ENCODE measurements at regions not wholly inside any gene's neighbourhood (a gene's known extent, or its start where the extent isn't known, plus 50 kb on each side); places are given as distances from the start of the nearest gene placed in this dataset.

DNA sequence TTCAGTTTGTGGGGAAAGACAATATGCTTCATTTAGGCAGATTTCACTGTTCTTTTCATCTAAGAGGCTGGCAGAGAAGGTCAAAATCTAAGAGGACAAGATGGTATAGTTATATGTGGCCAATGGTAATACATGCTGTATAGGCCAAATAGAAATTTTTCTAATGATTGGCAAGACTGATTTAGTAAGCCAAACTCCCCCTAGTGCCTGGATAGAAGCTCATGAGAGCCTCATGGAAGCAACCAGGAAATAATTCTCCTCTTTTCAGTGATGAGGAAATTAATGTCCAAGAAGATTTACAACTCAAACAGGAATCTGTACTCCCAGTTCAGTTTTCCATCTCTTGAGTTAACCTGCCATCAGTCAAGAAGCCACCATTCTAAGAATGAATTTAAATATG is 253.6 kb upstream of the PHF14 start:
- Histone ChIP-seq H3K27me3 (ENCODE audit: insufficient read depth, low read length) (no peaks in the 10 kb centered on the region), H3K27ac (ENCODE audit: low read depth, low read length) (no peak overlapping the region), H3K4me1 (ENCODE audit: insufficient read depth, low read length) (no peaks in the 10 kb centered on the region), H3K36me3 (ENCODE audit: insufficient read depth, low read length) (no peaks in the 10 kb centered on the region), H3K9me3 (ENCODE audit: insufficient read depth, low read depth, low read length) (no peaks in the 10 kb centered on the region), H3K9ac (ENCODE audit: low read depth, low read length) (no peak overlapping the region), H3K4me3 (ENCODE audit: low read length) (no peak overlapping the region)

DNA sequence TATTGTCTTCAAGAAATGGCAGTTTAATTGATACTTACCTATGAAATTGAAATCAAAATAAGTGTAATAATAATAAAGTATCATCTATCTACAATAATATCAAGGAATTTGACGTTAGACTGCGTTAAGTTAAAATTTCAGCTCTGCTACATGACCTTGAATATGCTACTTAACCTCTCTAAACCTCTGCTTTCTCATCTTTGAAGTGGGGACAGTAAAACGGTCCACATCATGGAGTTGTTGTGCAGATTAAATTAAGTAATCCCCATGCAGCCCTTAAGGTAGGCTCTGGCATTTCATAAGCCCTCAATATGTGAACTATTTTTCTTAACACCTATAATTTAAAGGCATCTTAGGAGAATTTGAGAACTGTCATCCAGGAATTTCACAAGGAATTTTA is 252.4 kb upstream of the PHF14 start:
- Histone ChIP-seq H3K27me3 (ENCODE audit: insufficient read depth, low read length) (no peaks in the 10 kb centered on the region), H3K36me3 (ENCODE audit: insufficient read depth, low read length) (no peaks in the 10 kb centered on the region), H3K9ac (ENCODE audit: low read depth, low read length) (no peak overlapping the region), H3K9me3 (ENCODE audit: insufficient read depth, low read depth, low read length) (no peaks in the 10 kb centered on the region), H3K4me1 (ENCODE audit: insufficient read depth, low read length) (no peaks in the 10 kb centered on the region), H3K4me3 (ENCODE audit: low read length) (no peak overlapping the region), H3K27ac (ENCODE audit: low read depth, low read length) (no peak overlapping the region)
- 96% methylated on average over 3 of the region's 3 CpGs for WGBS

DNA sequence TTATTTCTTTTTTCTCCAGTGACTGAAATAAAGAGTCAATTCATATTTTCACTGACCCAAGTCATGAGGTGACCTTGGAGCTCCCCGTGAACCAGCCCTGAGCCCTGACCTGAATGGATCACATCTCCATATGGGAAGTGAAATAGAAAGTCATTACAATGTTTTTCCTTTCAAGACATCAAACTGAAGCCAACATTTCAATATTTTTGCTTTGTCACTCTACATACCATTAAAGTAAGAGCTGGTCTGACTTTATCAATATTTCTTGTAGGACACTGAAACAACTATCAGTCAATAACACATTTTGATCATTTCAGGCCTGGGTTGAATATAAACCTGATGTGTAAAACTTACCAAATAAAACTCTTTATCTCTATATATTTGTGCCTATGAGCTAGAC is 249.8 kb upstream of the PHF14 start:
- Histone ChIP-seq H3K4me3 (ENCODE audit: low read length) (no peak overlapping the region), H3K4me1 (ENCODE audit: insufficient read depth, low read length) (no peaks in the 10 kb centered on the region), H3K9me3 (ENCODE audit: insufficient read depth, low read depth, low read length) (no peaks in the 10 kb centered on the region), H3K9ac (ENCODE audit: low read depth, low read length) (no peak overlapping the region), H3K27ac (ENCODE audit: low read depth, low read length) (no peak overlapping the region), H3K36me3 (ENCODE audit: insufficient read depth, low read length) (no peaks in the 10 kb centered on the region), H3K27me3 (ENCODE audit: insufficient read depth, low read length) (no peaks in the 10 kb centered on the region)
- WGBS, result 100% methylated on average over 1 of the region's 1 CpG

DNA sequence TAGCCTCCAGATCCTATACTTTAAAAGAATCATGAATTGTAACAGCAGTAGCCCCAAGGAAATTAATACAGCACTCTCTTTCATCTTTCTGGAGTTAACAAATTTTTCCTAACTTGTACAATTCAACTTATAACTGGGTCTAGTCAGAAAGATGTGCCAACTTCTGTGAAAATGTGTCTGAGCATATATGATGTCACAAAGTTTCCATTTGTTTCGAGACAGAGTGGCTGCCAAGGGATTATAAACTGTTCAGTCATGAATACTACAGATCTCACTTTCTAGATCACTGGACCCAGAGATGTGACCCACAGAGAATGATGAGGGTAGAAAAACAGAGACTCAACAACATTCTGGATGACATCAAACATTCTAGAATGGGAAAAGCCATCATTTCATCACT is 249.2 kb upstream of the PHF14 start:
- no peak overlapping the region for H3K27ac ChIP-seq (ENCODE audit: low read depth, low read length)
- H3K9me3 ChIP-seq (ENCODE audit: insufficient read depth, low read depth, low read length), result no peaks in the 10 kb centered on the region
- H3K9ac ChIP-seq (ENCODE audit: low read depth, low read length), result no peak overlapping the region
- H3K4me3 ChIP-seq (ENCODE audit: low read length), result no peak overlapping the region
- no peaks in the 10 kb centered on the region for H3K36me3 ChIP-seq (ENCODE audit: insufficient read depth, low read length)
- WGBS, result 90% methylated on average over 1 of the region's 1 CpG
- no peaks in the 10 kb centered on the region for H3K27me3 ChIP-seq (ENCODE audit: insufficient read depth, low read length)
- H3K4me1 ChIP-seq (ENCODE audit: insufficient read depth, low read length), result no peaks in the 10 kb centered on the region

DNA sequence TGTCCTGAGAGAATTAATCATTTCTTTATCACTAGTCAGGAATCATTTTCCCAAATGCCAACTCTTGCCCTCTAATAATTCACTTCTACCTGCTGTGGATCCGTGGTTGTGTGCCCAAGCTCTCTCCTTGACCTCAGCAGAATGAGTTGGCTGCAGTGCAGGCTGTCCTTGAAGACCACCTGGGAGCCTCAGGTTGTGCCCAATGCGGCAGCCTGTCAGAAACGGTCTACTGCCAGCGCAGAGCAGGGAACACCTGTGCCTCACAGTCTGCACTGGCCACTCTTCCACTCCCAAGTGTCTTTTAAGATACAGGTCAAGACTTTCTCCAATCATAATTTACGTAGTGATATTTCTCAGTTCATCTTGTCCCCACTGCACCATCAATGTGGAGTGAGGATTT is 246.0 kb upstream of the PHF14 start:
- Histone ChIP-seq H3K27me3 (ENCODE audit: insufficient read depth, low read length) (no peaks in the 10 kb centered on the region), H3K9me3 (ENCODE audit: insufficient read depth, low read depth, low read length) (no peaks in the 10 kb centered on the region), H3K9ac (ENCODE audit: low read depth, low read length) (no peak overlapping the region), H3K27ac (ENCODE audit: low read depth, low read length) (no peak overlapping the region), H3K4me1 (ENCODE audit: insufficient read depth, low read length) (no peaks in the 10 kb centered on the region), H3K4me3 (ENCODE audit: low read length) (no peak overlapping the region), H3K36me3 (ENCODE audit: insufficient read depth, low read length) (no peaks in the 10 kb centered on the region)
- WGBS, result 86% methylated on average over 4 of the region's 5 CpGs

DNA sequence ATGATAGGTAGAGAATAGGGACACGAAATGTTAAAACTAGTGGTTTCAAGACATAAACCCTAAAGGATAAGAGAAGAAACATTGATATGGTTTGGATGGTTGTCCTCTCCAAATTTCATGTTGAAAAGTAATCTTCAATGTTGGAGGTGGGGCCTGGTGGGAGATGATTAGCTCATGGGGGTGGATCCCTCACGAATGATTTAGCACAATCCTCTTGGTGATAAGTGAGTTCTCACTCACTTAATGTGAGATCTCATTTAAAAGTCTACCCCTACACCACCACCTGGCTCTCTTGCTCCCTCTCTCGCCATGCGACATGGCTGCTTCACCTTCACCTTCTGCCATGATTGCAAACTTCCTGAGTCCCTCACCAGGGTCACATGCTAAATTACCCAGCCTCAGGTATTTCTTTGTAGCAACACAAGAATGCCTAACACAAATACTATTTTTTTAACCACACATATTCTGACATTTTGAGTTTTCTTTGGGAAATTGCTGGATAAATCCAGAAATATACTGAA is 242.4 kb upstream of the PHF14 start:
- Histone ChIP-seq H3K9ac (ENCODE audit: low read depth, low read length) (no peak overlapping the region), H3K4me1 (ENCODE audit: insufficient read depth, low read length) (no peaks in the 10 kb centered on the region), H3K4me3 (ENCODE audit: low read length) (no peak overlapping the region), H3K36me3 (ENCODE audit: insufficient read depth, low read length) (no peaks in the 10 kb centered on the region), H3K9me3 (ENCODE audit: insufficient read depth, low read depth, low read length) (no peaks in the 10 kb centered on the region), H3K27ac (ENCODE audit: low read depth, low read length) (no peak overlapping the region), H3K27me3 (ENCODE audit: insufficient read depth, low read length) (no peaks in the 10 kb centered on the region)
- 91% methylated on average over 3 of the region's 4 CpGs for WGBS

DNA sequence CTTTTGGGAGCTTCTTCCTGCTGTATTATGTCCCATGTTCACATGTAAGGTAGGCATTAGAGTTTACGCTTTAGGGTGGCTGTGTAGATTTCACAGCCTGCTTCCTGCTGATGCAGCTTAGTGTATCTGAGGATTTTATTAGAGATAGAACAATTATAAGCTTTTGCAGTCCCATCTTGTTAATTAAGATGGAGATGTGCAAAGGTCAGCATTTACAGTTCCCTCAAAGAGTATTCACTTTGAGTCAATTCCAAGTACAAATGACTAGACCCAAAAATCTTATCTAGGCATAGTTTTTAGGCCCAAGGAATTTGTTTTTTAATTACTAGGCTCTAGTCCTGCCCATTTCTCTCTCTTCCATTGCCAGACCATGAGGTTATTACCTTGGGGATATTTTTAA is 239.9 kb upstream of the PHF14 start:
- Histone ChIP-seq H3K9ac (ENCODE audit: low read depth, low read length) (no peak overlapping the region), H3K9me3 (ENCODE audit: insufficient read depth, low read depth, low read length) (no peaks in the 10 kb centered on the region), H3K27ac (ENCODE audit: low read depth, low read length) (no peak overlapping the region), H3K27me3 (ENCODE audit: insufficient read depth, low read length) (no peaks in the 10 kb centered on the region), H3K4me1 (ENCODE audit: insufficient read depth, low read length) (no peaks in the 10 kb centered on the region), H3K4me3 (ENCODE audit: low read length) (no peak overlapping the region), H3K36me3 (ENCODE audit: insufficient read depth, low read length) (no peaks in the 10 kb centered on the region)
- WGBS, result 100% methylated on average over 1 of the region's 1 CpG

DNA sequence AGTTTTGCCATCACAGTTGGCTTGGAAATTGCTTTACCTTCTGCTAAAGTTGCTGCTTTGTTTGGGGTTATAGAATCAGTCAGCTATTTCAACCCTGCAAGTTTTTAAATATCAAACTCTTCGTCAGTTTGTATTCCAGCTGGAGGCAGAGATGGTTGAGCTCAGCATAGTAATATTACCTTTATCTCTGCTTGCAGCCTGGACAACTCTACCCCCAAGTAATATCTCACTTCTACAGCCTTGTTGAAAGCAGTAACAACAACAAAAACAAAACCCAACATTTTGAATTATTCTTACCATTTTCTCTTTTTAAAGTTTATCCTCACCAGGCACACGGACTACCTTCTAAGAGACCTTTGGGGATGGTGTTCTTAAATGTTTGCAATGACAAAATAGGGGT is 239.1 kb upstream of the PHF14 start:
- WGBS, result 94% methylated on average over 2 of the region's 2 CpGs

DNA sequence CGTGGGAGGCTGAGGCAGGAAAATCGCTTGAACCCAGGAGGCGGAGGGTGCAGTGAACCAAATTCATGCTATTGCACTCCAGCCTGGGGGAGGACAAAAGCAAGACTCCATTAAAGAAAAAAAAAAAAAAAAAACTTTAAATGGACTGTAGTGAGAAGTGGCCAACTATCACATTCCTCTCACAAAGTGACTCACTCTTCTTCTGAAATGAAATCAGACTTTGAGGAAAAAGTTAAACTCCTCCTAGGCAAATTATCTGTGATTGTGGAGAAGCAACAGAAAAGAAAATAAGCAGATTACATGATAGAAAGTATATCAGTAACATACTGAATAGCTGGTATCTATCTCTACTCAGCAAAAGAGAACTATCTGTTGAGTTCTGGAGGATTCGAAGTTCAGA is 234.3 kb upstream of the PHF14 start:
- Histone ChIP-seq H3K9me3 (ENCODE audit: insufficient read depth, low read depth, low read length) (no peaks in the 10 kb centered on the region), H3K27me3 (ENCODE audit: insufficient read depth, low read length) (no peaks in the 10 kb centered on the region), H3K4me3 (ENCODE audit: low read length) (no peak overlapping the region), H3K9ac (ENCODE audit: low read depth, low read length) (no peak overlapping the region), H3K27ac (ENCODE audit: low read depth, low read length) (no peak overlapping the region), H3K4me1 (ENCODE audit: insufficient read depth, low read length) (no peaks in the 10 kb centered on the region), H3K36me3 (ENCODE audit: insufficient read depth, low read length) (no peaks in the 10 kb centered on the region)
- WGBS, result 92% methylated on average over 4 of the region's 4 CpGs

More for the DNA sequence above, 239.1 kb upstream of the PHF14 start:
- H3K27me3 ChIP-seq (ENCODE audit: insufficient read depth, low read length), result no peaks in the 10 kb centered on the region
- no peak overlapping the region for H3K9ac ChIP-seq (ENCODE audit: low read depth, low read length)
- no peak overlapping the region for H3K4me3 ChIP-seq (ENCODE audit: low read length)
- no peaks in the 10 kb centered on the region for H3K4me1 ChIP-seq (ENCODE audit: insufficient read depth, low read length)
- H3K9me3 ChIP-seq (ENCODE audit: insufficient read depth, low read depth, low read length), result no peaks in the 10 kb centered on the region
- no peak overlapping the region for H3K27ac ChIP-seq (ENCODE audit: low read depth, low read length)
- no peaks in the 10 kb centered on the region for H3K36me3 ChIP-seq (ENCODE audit: insufficient read depth, low read length)

DNA sequence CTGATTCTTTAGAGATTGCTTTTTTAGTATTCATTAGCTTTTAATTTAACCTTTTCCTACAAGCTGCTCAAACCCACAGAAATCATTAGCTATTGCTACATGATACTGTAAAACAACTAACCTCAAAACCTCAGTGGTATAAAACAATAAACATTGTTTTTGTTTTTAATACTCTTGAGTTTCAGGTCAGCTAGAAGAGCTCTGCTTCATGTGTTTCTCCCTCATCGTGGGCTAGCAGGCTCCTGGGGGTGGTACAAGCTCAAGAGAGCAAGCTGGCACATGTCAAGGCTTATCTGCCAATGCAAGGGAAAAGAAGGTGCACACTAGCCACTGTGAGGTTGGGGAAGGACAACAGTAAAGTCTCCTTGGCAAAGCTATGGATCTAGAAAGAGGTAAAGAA is 232.9 kb upstream of the PHF14 start:
- H3K9ac ChIP-seq (ENCODE audit: low read depth, low read length), result no peak overlapping the region
- no peaks in the 10 kb centered on the region for H3K9me3 ChIP-seq (ENCODE audit: insufficient read depth, low read depth, low read length)
- no peaks in the 10 kb centered on the region for H3K4me1 ChIP-seq (ENCODE audit: insufficient read depth, low read length)
- no peak overlapping the region for H3K4me3 ChIP-seq (ENCODE audit: low read length)
- H3K36me3 ChIP-seq (ENCODE audit: insufficient read depth, low read length), result no peaks in the 10 kb centered on the region
- 85% methylated on average over 1 of the region's 1 CpG for WGBS
- H3K27me3 ChIP-seq (ENCODE audit: insufficient read depth, low read length), result no peaks in the 10 kb centered on the region
- no peak overlapping the region for H3K27ac ChIP-seq (ENCODE audit: low read depth, low read length)

DNA sequence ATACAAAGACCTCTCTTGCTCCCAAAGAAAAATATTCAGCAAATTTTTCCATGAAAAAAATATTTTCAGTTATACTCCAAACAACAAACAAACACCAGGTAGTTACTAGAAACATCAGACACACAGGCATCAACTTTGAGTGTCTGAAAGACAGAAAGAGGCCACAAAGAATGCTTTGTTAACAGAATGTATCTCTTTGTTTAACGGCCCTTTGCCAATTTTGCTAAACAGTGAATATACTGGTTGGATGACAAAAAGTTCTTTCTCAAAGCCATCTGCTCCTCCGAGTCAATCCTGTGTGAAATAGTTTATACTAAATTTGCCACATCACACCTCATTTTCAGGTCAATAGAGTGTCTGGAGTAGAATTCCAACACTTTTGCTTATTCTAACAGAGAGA is 216.7 kb upstream of the PHF14 start:
- no peaks in the 10 kb centered on the region for H3K4me1 ChIP-seq (ENCODE audit: insufficient read depth, low read length)
- H3K4me3 ChIP-seq (ENCODE audit: low read length), result no peak overlapping the region
- 94% methylated on average over 1 of the region's 2 CpGs for WGBS
- H3K27ac ChIP-seq (ENCODE audit: low read depth, low read length), result no peak overlapping the region
- no peaks in the 10 kb centered on the region for H3K36me3 ChIP-seq (ENCODE audit: insufficient read depth, low read length)
- H3K27me3 ChIP-seq (ENCODE audit: insufficient read depth, low read length), result no peaks in the 10 kb centered on the region
- no peak overlapping the region for H3K9ac ChIP-seq (ENCODE audit: low read depth, low read length)
- H3K9me3 ChIP-seq (ENCODE audit: insufficient read depth, low read depth, low read length), result peaks cover 25% of the 10 kb centered on the region

DNA sequence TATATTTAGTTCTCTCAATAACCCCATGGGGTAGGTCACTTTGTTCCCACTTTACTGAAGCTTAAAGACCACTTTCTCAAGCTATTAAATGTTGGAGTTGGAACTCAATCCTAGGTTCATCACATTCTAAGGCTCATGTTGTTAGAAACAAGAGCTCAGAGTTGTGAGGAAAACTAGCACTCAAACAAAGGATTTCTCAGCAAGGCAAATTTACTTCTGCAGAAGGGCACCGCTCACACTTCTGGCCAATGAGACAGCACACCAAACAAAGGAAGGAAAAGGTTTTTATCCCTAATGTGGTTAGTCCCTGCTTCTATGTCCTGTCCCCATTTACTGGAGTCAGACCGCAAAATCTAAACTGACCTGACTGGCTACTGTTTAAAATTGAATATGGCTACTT is 214.6 kb upstream of the PHF14 start:
- Histone ChIP-seq H3K36me3 (ENCODE audit: insufficient read depth, low read length) (no peaks in the 10 kb centered on the region), H3K27ac (ENCODE audit: low read depth, low read length) (no peak overlapping the region), H3K27me3 (ENCODE audit: insufficient read depth, low read length) (no peaks in the 10 kb centered on the region), H3K4me1 (ENCODE audit: insufficient read depth, low read length) (no peaks in the 10 kb centered on the region), H3K9ac (ENCODE audit: low read depth, low read length) (no peak overlapping the region), H3K4me3 (ENCODE audit: low read length) (no peak overlapping the region), H3K9me3 (ENCODE audit: insufficient read depth, low read depth, low read length) (peaks cover 25% of the 10 kb centered on the region)
- WGBS, result 99% methylated on average over 2 of the region's 2 CpGs
